Left kidney (tissue), 1 donor: ENCODE measurements at regions not wholly inside any gene's neighbourhood (a gene's known extent, or its start where the extent isn't known, plus 50 kb on each side); places are given as distances from the start of the nearest gene placed in this dataset.
A peak's percentile ranks its signal among the peaks of the same experiment; 100 is the strongest.

Source experiments
- DNase-seq: peaks from one replicate; pipeline ENCODE4 v3.0.0-alpha.2; 2013

DNA sequence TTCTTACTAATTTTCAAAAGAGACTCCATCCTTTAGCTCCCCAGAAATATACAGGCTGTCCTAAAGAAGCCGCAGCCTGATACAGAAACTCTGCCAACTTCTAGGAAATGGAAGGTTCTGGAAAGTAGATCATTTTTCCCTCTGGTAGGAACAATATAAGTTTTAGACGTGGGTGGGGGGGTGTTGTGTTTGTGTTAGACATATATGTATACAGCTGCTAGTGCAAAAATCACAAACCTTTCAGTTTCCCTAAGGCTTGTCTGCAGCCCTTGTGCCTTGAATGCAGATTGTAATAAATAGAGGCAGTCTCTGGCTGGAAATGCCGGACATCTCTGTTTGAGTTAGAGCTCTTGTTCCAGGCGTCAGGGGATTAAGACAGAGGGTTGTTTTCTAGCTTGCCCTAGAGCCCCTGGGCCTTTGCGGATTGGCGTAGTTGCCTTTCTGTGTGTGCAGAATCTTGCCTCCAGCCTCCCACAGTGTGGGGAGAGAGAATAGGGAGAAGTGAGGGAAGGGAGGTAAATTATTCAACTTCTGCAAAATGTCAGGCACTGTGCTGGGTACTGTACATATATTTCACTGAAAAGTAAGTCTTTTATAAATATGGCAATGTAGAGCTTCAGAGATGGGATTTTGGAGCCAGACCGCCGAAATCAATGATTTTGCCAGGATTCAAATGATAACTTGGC lies 269.7 kb downstream of the PRL start:
- DNase-seq = no peak

DNA sequence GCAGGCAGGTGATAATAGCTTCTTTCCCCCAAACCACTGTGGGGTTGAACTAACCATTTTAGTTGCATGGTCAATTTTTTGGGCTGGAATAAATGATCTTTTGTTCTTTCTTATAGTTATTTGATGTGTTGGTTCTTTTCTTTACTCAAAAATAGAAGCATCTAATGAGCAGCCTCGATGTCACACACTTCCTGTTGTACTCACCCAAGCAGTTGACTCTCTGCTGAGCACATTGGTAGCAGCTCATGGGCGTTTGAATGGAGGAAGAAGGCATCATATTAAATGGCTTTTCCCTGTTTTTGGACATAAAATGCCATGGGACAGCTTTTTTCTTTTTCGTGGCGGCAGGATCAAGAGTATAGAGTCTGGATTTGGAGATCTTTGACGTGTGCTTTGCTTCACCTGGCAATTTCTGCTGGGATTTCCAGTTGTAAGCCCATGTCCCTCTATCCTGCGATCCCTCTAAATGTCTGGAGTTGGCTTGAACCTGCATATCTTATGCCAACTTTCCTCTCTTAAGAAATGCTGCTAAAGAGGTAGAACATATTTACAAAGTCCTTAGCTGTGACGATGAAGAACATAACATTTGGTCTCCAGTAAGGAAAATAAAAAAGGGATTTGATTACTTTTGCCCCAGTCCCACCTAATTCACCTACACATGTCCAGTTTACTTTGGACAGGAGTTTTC lies 268.3 kb downstream of the PRL start:
- no peak for DNase-seq

DNA sequence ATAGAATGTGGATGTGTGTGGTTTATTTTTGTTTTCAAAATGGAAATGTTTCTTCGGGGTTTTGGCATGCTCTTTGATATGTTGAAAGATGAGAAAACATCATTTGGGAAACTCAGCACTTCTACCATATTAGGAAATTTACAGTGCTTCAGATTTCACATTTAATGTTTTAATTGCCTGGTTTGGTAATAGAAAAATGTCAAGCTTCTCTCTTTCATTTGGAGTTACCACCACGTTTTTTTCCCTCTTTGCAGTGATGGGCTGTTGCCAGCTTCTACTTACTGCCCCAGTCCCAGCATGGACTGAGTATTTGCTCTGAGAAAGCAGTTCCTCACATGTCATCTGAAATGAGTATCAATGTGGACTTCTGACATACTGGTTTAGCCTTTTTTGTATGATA lies 267.7 kb downstream of the PRL start:
- no peak for DNase-seq

DNA sequence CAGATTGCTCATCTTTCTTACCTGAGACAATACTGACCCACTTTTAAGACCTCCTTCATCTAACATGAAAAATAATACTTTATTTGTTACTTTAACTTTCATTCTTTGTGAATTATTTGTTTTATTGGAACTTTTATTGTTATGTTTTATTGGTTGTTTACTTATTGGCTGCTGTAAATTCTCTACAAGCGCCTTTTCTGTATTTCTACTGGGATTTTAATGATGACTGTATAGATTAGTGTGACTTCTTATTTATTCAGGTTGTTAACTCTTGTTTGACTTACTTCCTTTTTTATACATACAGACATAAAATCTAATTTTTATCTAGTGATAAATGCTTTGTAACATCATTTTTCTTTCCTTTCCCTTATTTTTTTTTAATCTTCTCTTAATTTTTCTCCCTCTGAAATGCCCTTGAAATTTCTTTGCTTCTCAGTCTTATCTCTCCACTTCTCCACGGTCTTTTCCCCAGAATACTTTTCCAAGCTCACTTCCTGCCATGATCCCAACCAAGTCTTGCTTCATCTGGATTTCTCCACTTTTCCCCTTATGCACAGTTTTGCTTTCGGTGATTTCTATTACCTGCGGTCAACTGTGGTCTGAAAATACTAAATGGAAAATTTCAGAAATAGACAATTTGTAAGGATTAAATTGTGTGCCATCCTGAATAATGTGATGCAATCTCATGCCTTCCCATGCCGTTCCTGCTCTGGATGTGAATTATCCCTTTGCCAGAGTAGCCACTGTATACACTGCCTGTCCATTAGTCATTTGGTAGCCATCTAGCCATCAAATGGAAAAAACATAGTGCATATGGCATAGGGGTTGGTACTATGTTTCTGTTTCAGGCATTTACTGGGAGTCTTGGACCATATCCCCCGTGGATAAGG lies 265.9 kb downstream of the PRL start:
- DNase-seq = no peak

DNA sequence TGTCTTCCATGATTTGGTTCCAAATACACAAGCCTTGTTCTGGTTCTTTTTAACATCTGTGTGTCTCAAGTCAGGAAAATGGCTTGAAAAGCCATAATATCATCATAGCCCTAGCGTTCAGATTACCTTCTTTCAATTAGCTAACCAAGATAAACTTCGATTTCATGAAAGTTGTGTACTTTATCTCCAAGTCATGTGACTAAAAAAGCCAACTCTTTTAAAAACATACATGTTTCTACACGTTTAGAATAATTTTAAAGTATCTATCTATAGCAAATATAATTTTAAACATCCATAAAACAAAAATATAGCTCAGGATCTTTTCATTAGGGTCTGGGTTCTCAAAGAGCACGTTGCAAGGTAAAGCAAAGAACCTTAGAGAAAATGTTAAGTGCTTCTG lies 261.1 kb downstream of the PRL start:
- DNase-seq = no peak

DNA sequence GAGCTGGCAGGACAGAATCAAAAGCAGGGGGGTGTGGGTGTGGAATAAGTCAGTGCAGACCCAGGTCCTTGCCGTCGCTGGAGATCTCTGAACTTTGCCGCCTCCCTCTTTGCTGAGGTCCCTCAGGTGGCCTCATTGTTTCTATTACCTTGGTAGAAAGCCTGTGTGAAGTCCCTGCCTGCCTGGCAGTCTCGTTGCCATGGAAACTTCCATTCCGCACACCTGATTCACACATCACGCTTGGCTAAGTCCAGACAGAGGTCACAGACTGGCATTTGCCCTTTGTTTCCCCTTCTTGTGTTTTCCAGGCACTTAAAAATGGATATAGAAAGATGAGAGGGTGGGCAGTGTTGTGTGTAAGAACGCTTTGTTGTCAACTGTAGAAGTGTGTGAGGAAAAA lies 260.6 kb downstream of the PRL start:
- DNase-seq = peak; percentile 86

DNA sequence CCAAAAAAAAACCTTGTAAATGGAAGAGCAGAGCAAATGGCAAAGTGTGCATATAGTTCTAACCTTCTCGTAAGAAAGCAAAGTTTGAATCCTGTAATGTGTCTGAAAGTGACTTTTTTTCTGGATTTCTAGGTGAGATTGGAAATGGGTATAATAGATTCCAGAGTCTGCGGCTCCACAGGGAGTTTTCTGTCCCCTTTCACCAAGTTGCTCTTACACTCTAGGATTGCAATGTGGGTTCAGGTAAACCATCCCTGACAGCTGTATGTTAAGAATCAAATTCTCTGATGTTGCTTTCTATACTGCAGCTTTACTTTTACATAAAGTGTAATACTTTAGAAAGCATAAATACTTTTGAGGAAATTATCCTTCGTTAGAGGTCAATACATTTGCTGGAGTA lies 260.1 kb downstream of the PRL start:
- no peak for DNase-seq

DNA sequence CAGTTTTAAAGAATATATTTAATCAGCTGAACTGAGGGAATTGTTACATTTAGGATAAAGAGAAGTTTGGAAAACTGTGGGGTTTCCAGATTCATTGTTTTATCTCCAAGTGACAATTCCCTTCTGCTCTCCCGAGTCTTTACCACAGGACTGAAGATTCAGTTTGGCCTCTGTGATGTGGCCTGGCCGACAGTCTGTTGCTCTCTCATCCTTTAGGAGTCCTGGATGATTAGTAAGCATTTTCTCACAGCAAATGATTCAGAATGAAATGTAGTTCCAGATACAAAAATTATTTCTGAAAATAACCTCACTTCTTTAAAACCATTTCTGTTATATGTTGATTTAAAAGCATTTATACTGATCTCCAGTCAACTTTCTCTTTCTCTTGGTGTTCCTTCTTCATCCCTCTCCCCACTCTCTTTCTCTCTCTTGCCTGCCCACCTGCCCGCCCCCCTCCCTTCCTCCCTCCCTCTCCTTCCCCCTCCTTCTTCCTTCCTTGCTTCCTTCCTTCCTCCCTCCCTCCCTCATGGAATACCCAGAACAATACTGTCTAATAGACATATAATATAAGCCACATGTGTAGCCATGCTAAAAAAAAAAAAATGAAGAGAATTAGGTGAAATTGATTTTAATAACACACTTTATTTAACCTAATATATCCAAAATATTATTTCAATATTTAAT lies 254.9 kb downstream of the PRL start:
- DNase-seq = no peak

DNA sequence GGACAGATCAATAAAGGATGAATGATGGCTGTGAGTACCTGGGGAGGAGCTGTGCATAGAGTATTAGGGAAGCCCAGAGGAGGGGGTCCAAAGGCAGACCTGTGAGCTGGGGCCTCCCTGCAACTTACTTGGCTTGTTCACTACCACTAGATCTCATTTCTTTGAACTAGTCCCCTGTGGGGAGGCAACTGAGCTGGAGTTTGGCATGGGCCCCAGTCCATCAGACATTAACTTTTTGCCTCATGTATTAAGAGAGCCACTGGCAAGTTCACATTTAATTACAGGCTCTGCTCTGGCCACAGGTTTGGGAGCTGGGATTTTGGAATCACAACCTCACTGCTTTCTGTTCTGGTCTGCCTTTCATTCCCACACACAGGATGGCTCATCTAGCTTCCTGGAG lies 254.1 kb downstream of the PRL start:
- no peak for DNase-seq

DNA sequence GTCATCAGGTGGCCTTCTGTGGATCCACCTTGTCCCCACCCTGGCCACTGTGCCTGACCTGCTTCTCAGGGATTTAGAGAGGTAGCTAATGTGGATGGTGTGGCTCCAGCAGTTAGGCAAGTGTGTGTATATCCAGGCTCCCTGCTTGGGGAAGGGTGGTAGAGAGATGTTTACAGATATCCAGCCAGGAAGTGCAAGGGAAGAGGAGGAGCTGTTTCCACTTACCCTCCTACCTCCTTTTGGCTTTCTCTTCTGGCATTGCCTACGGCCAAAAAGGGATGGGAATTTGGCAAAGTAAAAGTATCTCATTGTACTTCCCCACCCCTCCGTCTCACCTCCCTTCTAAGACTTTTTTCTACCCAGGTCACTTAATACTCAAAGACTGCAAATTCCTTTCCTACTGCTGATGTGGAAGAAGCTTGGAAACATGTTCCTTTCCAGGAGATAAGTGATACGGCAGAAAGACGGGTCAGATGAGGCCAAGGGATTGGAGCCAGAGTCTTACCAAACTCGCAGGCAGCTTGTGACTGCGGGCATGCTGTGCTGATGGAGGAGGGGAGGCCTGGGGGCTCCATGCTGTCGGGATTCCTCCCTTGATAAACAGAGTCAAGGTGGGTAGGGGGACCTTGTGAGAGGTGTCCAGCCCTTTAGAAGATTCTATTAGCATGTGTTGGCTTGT lies 253.4 kb downstream of the PRL start:
- DNase-seq = no peak

DNA sequence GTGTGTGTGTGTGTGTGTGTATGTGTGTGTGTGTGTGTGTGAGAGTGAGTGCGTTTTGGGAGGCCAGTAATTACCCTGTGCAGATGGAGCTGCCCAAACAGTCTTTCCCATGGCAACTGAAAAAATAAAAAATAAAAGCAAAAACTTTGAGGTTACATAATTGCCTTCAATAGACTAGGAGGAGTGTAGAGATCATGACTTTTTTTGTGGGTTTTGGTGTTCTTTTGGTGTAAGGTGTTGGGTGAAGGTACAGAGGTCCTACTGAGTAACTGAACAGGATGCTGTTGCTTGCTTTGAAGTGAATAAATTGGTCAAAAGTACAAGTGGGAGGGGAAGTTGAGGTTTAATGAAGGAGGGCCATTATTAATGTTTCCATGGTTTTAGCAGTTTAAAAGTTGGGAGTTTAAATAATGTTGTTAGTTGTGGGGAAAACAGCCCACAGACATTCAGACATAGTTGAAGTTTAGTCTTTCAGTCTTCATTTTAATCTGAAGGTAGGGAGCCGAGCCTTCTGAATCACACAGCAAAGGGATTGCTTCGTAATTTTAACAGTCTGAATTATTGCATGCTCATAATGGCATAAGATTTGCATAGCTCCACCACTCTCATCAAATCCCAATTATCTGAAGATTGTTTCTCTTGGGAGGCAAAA lies 251.4 kb downstream of the PRL start:
- no peak for DNase-seq

DNA sequence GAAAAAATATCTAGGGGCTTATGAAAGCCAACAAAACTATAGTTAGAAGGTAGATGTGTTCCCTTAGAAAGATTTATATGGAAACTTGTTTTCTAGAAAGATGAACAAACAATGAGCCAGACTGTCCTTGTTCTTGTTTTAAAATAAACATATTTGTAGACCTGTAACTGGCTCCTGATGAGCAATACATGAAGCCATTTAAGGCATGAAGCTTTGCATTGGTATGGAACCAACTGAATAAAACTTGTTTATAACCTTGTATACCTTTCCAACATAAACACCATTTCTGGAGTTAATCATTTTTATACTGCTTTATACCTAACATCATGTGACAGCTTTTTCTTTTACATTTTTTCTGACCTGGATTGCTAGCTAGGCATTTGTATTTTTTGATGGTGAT lies 247.8 kb downstream of the PRL start:
- DNase-seq = no peak

DNA sequence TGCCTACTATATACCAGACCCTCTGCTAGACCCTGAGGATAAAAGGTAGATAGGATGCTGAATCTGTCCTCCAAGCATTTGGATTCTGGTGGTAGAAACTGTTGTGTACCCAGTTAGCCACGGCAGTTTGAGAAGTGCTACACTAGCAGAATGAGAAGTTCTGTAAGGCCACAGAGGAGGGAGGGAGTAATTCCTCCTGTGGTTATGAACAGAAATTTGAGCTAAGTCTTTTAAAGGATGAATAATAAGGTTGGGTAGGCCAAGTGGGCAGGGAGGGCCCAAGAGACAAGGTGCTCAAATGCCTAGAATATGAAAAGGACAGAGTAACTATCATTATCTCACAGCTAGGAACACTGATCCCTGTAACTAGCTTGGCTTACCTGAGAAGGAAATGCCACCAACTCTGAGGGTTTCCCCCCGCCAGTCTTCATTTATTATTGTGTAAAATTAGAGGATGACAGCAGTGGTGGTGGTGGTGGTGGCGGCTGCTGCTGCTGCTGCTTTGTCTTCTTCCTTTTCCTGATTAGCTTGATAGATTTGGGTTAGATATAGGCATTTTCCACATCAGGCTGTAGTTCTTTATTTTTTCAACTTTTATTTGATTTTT lies 243.3 kb downstream of the PRL start:
- no peak for DNase-seq

DNA sequence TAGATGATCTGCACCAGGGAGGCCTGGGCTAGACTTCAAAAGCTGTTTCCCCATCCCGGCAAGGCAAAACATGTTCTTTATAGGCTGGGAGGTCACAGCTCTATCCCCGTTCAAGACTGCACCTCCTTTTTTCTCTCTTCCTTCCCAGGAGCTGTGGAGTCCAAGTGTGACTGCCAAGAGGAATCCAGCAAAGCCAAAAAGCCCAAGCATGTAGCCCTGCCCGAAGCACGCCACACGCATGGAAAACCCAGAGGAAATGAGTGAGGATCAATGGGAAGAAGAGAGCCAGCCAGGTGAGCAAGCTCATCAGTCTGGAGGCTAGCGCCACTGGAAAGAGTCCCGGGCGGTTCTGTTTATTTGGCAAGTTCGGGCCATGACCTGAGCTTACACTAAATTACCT lies 240.4 kb downstream of the PRL start:
- DNase-seq = no peak

DNA sequence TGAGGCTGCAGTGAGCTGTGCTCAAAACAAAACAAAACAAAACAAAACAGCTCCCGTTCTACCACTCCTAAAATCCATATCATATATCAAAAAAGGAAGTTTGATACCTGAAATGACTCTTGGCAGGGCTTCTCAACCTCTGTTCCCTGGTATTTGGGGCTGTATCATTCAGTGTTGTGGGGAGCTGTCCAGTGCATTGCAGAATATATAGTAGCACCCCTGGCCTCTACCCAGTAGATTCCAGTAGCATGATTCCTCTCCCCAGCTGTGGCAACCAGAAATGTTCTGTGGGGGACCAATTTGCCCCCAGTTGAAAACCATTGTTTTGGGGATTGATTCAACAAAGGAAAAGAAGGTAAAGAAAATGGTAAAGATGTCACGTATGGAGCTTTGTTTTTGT lies 238.9 kb downstream of the PRL start:
- DNase-seq = no peak

DNA sequence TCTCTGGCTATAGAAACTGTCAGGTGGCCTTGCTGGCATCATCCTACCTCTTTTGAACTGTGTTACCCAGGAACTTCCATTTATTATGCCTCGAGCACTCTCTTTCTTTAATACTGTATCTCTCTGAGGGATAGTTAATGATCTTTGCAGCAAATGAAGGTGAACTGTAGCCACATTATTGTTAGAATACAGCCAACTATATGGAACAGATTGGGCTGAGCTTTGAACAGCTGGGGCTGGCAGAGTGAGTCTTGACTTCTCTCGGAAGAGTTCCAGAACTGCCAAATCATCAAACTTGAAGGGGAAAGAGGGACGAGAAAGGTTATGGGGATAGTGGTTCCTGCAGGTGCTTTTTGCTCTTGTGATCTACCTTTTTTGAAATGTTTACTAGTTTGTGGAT lies 237.7 kb downstream of the PRL start:
- DNase-seq = no peak

DNA sequence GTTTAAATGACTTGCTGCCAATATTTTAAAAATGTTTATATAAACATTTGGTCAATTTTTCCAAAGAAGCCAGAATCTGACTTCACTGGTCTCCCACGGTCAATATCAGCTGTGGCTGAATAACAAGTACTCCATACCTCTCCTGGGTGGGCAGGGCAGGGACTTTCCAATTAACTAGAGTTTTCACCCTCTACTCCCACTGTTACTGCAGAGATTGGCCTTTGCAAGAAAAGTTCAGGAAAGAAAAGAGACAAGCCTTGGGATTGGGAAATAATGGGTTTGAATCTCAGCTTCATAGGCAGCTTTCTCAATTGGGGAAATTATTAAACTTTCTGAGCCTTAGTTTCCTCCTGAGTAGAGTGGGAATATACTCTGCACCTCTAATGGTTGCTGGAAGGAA lies 236.9 kb downstream of the PRL start:
- DNase-seq = no peak

DNA sequence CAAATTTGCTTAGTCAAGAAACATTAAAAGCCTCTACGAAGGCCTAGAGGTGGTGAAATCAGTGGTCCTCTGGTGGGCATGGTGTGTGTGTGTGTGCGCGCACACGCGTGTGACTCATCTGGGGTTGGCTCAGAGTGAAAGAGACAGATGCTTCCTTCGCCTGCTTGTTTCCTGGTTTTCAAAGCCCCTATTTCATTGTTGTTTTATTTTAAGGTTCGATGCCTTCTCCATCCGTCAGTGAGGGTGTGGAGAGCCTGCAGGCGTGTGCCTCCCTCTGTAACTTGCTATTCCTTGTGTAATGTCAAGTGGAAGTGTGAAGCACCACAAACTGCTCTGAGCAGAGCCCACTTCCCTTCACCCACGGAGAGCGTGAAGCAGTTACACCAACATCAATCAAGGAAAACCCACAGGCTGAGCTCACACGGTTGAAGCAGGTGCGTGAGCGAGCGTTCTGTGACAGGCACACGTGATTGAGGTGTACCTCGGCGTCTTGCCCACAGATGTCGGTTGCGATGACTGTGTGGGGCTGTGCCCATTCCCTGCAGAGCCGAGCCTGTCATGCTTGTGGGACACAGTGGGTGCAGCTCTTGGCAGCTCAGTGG lies 233.9 kb downstream of the PRL start:
- no peak for DNase-seq

DNA sequence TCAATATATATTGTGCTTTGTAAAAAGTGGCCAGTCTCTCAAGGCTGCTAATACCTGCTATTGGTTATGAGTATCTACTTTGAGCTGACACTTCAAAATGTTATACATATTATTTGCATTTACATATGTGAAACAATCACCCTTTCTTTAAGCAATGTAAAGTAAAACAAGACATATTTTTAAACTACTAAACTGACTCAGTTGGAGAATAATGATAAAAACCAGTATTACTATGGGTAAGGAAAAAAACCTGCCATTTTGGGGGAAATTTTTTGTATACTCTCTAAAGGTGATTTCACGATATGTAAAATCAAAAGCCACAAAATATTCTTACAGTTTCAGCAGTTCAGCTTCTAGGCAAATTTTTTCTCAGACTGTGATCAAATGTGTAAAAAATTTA lies 232.3 kb downstream of the PRL start:
- DNase-seq = no peak

DNA sequence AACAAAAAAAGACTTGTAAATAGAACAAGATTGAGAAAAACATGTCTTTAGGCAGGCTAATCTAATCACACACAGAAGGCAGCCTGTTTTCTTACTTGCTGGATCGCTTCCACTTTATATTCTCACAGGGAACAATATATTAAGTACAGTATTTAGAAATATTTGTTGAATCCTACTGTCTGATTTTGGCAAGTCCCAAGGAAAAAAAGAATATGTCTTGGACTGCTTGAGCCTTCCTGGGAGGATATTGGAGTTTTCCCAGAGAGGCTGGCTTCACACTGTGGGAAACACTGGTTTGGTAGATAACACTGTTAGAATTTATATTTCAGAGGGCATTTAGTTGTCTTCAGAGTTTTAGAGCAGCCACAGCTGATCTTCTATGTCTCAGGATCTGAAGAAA lies 229.7 kb downstream of the PRL start:
- no peak for DNase-seq

DNA sequence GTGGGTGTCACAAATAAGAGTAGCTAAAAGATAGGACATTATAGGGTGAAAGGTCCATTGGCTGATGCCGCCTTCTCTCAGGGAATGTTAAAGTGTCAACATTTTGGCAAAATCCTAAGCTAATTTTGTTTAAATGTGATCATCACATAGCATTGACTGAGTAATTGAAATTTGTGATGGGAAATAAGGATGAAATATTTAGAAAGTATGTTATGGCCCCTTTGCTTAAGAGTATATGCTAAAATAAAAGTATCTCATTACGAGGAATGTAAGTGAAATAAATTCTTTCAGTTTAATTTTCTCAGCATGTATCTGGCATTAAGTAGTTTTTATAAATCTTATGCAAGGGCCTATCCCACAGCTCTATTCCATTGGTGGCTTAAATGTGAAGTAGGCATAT lies 229.2 kb downstream of the PRL start:
- DNase-seq = no peak
